ENCODE measurements at regions not wholly inside any gene's neighbourhood (a gene's known extent, or its start where the extent isn't known, plus 50 kb on each side); places are given as distances from the start of the nearest gene placed in this dataset.
"Not testable (repeated sequence)": the region's sequence is repeated elsewhere in the genome, so short reads cannot be mapped to it uniquely, and the experiment has no call there.

DNA sequence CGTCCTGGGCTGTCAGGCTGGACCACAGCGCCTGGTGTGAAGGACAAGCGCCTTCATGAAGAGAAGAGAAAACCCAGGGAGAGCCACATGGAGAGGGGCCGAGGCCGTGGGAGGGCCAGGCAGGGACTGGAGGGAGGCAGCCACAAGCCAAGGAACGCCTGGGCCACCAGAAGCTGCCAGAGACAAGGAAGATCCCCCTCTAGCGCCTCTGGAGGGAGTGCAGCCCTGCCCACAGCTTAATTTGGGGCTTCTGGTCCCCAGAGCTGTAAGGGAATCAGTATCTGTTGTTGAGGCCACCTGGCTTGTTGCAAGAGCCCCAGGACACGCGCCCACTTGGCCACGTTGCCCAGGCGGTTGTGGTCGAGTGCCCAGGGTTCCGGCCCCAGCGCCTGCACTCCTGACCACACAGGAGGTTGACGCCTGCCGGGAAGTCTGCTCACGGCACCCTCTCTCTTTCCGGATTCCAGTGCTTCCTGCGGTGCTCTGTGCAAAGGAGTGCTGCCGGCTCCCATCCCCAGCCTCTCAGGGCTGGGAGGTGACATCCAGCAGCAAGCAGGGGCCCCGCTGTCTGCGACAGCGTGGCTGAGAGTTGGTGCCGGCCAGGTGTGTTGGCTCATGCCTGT is 4431.0 kb upstream of the TPTE start:
- TF ChIP-seq, protein P1, sequence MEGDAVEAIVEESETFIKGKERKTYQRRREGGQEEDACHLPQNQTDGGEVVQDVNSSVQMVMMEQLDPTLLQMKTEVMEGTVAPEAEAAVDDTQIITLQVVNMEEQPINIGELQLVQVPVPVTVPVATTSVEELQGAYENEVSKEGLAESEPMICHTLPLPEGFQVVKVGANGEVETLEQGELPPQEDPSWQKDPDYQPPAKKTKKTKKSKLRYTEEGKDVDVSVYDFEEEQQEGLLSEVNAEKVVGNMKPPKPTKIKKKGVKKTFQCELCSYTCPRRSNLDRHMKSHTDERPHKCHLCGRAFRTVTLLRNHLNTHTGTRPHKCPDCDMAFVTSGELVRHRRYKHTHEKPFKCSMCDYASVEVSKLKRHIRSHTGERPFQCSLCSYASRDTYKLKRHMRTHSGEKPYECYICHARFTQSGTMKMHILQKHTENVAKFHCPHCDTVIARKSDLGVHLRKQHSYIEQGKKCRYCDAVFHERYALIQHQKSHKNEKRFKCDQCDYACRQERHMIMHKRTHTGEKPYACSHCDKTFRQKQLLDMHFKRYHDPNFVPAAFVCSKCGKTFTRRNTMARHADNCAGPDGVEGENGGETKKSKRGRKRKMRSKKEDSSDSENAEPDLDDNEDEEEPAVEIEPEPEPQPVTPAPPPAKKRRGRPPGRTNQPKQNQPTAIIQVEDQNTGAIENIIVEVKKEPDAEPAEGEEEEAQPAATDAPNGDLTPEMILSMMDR (IDR thresholded peaks at IDR 0.05; ENCODE audit: borderline replicate concordance, extremely low read depth, low read length, poor library complexity, severe bottlenecking), result not testable (repeated sequence)
- not testable (repeated sequence) for TF ChIP-seq EZH2 (IDR thresholded peaks at IDR 0.05; ENCODE audit: borderline replicate concordance, low read depth, low read length, severe bottlenecking)

All from DND-41 (cell line).